ENCODE measurements at regions not wholly inside any gene's neighbourhood (a gene's known extent, or its start where the extent isn't known, plus 50 kb on each side); places are given as distances from the start of the nearest gene placed in this dataset.

DNA sequence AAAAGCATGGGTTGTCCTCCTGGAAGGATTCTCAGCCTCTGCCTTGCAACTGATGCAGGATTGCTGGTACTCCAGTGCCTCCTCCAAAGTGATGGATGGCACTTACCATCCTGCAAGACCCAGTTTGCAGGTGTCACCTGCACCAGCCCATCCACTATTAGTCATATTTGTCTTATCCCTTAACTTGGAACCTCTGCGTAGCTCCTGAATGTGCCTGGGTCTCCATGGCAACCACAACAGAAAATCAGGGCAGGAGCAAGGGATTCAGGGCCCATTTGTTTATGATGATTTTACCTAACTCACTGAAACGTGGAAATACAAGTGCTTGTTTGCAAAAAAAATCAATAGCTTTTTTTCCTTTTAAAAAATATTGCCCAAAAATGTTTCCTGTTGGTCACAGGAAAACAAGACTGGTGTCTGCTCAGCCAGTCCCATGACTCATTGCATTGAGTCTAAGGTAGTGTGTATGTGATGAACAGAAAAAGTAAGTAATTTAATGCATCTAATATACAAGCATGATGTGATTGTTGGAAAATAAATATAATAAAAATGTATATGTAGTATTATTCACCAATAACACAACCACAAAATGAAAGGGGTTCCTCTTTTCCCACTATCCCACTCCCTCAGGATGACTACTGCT lies 1196.3 kb upstream of the TMEM132C start:
- no peaks in the 10 kb centered on the region for H3K27me3 ChIP-seq (ENCODE audit: control insufficient read depth in 3 of 3, insufficient read depth in 3 of 3, low read length in 2 of 3)
- WGBS, 2 donors, result 22 to 49% methylated on average over 2 of the region's 2 CpGs
- TF ChIP-seq, protein P1, sequence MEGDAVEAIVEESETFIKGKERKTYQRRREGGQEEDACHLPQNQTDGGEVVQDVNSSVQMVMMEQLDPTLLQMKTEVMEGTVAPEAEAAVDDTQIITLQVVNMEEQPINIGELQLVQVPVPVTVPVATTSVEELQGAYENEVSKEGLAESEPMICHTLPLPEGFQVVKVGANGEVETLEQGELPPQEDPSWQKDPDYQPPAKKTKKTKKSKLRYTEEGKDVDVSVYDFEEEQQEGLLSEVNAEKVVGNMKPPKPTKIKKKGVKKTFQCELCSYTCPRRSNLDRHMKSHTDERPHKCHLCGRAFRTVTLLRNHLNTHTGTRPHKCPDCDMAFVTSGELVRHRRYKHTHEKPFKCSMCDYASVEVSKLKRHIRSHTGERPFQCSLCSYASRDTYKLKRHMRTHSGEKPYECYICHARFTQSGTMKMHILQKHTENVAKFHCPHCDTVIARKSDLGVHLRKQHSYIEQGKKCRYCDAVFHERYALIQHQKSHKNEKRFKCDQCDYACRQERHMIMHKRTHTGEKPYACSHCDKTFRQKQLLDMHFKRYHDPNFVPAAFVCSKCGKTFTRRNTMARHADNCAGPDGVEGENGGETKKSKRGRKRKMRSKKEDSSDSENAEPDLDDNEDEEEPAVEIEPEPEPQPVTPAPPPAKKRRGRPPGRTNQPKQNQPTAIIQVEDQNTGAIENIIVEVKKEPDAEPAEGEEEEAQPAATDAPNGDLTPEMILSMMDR (IDR thresholded peaks at IDR 0.05; ENCODE audit: control extremely low read depth, extremely low read depth), result no peak
- no peak overlapping the region for H3K4me3 ChIP-seq
- H3K4me1 ChIP-seq (ENCODE audit: control insufficient read depth in 5 of 5, insufficient read depth in 5 of 5, low read length in 5 of 5), result no peaks in the 10 kb centered on the region
- H3K9me3 ChIP-seq (ENCODE audit: control insufficient read depth in 4 of 4, insufficient read depth in 3 of 4, low read length in 3 of 4), result no peaks in the 10 kb centered on the region
- ATAC-seq (ENCODE audit: insufficient read depth, low FRiP score) (no peak), DNase-seq (no peak)
- H3K9ac ChIP-seq (ENCODE audit: insufficient read depth in 1 of 2, low read length in 2 of 2), result no peak overlapping the region
- H3K36me3 ChIP-seq (ENCODE audit: control insufficient read depth in 4 of 4, insufficient read depth in 4 of 4, low read length in 4 of 4), result no peaks in the 10 kb centered on the region
- H3K27ac ChIP-seq (ENCODE audit: low read depth in 1 of 2, low read length in 1 of 2), result no peak overlapping the region

DNA sequence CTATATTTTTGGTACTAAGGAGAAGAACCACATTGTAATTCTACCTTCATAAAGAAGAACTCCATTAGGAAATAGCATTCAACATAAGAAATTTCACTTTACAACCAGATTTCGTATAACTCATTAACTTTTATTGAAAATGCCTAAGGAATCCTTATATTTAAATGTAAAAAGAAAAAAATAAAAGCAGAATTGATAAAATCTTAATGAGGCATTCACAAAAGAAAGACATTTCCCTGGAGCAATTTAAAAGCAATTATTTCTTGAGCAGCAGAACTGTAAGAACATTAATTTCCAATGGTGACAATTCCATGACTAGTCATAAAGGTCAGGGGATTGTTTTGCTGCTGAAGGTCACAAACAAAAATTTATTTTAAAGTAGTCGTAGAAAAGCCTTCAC lies 1192.8 kb upstream of the TMEM132C start:
- ATAC-seq (ENCODE audit: insufficient read depth, low FRiP score) (no peak), DNase-seq (no peak)
- no peak overlapping the region for H3K27ac ChIP-seq (ENCODE audit: low read depth in 1 of 2, low read length in 1 of 2)
- no peak overlapping the region for H3K9ac ChIP-seq (ENCODE audit: insufficient read depth in 1 of 2, low read length in 2 of 2)
- H3K4me3 ChIP-seq, result no peak overlapping the region
- no peaks in the 10 kb centered on the region for H3K27me3 ChIP-seq (ENCODE audit: control insufficient read depth in 3 of 3, insufficient read depth in 3 of 3, low read length in 2 of 3)
- 79 to 85% methylated on average over 2 of the region's 2 CpGs for WGBS, 2 donors
- H3K9me3 ChIP-seq (ENCODE audit: control insufficient read depth in 4 of 4, insufficient read depth in 3 of 4, low read length in 3 of 4), result no peaks in the 10 kb centered on the region
- H3K36me3 ChIP-seq (ENCODE audit: control insufficient read depth in 4 of 4, insufficient read depth in 4 of 4, low read length in 4 of 4), result no peaks in the 10 kb centered on the region
- H3K4me1 ChIP-seq (ENCODE audit: control insufficient read depth in 5 of 5, insufficient read depth in 5 of 5, low read length in 5 of 5), result peaks cover 0 to under 1% (median 0%) of the 10 kb centered on the region in 5 donors
- TF ChIP-seq, protein P1 (IDR thresholded peaks at IDR 0.05; ENCODE audit: control extremely low read depth, extremely low read depth), result no peak

DNA sequence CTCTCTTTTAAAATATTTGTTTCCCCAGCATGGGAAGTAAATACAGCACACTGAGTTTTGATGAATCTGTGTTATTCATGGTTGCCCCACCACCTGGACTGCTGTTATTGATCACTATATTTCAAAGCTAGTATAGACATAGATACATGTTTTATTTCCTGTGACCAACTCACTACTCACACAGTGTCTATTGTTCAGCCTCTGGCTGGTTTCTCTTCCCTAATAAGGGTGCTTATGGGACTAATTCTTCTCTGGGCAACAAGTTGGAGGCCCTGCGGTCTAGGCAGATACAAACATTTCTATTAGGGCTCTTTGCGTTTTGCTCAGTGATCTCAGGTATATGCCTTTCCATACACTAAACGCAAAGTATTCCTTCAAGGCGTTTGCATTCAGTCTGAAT lies 1191.0 kb upstream of the TMEM132C start:
- H3K27ac ChIP-seq (ENCODE audit: low read depth in 1 of 2, low read length in 1 of 2), result no peak overlapping the region
- no peak for DNase-seq
- H3K4me1 ChIP-seq (ENCODE audit: control insufficient read depth in 5 of 5, insufficient read depth in 5 of 5, low read length in 5 of 5), result peaks cover 0 to 1% (median 0%) of the 10 kb centered on the region in 5 donors
- no peaks in the 10 kb centered on the region for H3K27me3 ChIP-seq (ENCODE audit: control insufficient read depth in 3 of 3, insufficient read depth in 3 of 3, low read length in 2 of 3)
- no peaks in the 10 kb centered on the region for H3K36me3 ChIP-seq (ENCODE audit: control insufficient read depth in 4 of 4, insufficient read depth in 4 of 4, low read length in 4 of 4)
- ATAC-seq (ENCODE audit: insufficient read depth, low FRiP score), result no peak
- no peaks in the 10 kb centered on the region for H3K9me3 ChIP-seq (ENCODE audit: control insufficient read depth in 4 of 4, insufficient read depth in 3 of 4, low read length in 3 of 4)
- H3K4me3 ChIP-seq, result no peak overlapping the region
- WGBS, 2 donors, result 92% methylated on average over 4 of the region's 4 CpGs
- TF ChIP-seq, protein P1 (IDR thresholded peaks at IDR 0.05; ENCODE audit: control extremely low read depth, extremely low read depth), result no peak
- no peak overlapping the region for H3K9ac ChIP-seq (ENCODE audit: insufficient read depth in 1 of 2, low read length in 2 of 2)
